Natural killer cell (primary cell): ENCODE measurements at regions not wholly inside any gene's neighbourhood (a gene's known extent, or its start where the extent isn't known, plus 50 kb on each side); places are given as distances from the start of the nearest gene placed in this dataset.

Experiments used
- ATAC-seq, 3 donors: fragments of 150-1000 bp in 2 of 3; fragments of 200-7000 bp in 1 of 3; cut with Tn5 transposase; 1 replicate in 1 of 3; 2 replicates in 2 of 3; pipeline ENCODE4 v1.10.0; 2021; ENCODE audit warnings: mild to moderate bottlenecking in 2 of 3, moderate library complexity in 2 of 3
- DNase-seq, 2 donors: peaks; one replicate each; pipeline versions ENCODE4 v3.0.0 to v3.0.0-alpha.2; 2013 to 2021; ENCODE audit warnings: mixed read lengths in 1 of 2
- H3K27ac ChIP-seq: one replicate; pipeline ENCODE4 v1.5.1; 2013; ENCODE audit warnings: mild to moderate bottlenecking, low read length
- H3K27me3 ChIP-seq: one replicate; pipeline ENCODE4 v1.6.1; 2013; ENCODE audit warnings: low read length; ENCODE audit not compliant: control insufficient read depth, insufficient read depth
- H3K36me3 ChIP-seq: one replicate; pipeline ENCODE4 v1.6.1; 2013; ENCODE audit warnings: low read length; ENCODE audit not compliant: control insufficient read depth, insufficient read depth
- H3K4me1 ChIP-seq: one replicate; pipeline ENCODE4 v1.6.1; 2013; ENCODE audit warnings: low read length; ENCODE audit not compliant: control insufficient read depth, insufficient read depth
- H3K4me3 ChIP-seq: one replicate; pipeline ENCODE4 v1.5.1; 2013; ENCODE audit warnings: low read length
- H3K9me3 ChIP-seq: one replicate; pipeline ENCODE4 v1.6.1; 2013; ENCODE audit warnings: low read length; ENCODE audit not compliant: control insufficient read depth, insufficient read depth
- H3K27ac Mint-ChIP-seq, 2 donors: one replicate each; pipeline ENCODE4 v1.8.0; 2022; ENCODE audit warnings: mild to moderate bottlenecking in 2 of 2, mixed read lengths in 2 of 2, moderate library complexity in 1 of 2
- H3K27me3 Mint-ChIP-seq, 2 donors: one replicate each; pipeline ENCODE4 v1.8.0; 2022; ENCODE audit warnings: low read depth in 2 of 2, mixed read lengths in 2 of 2
- H3K36me3 Mint-ChIP-seq: one replicate; pipeline ENCODE4 v1.8.0; 2022; ENCODE audit warnings: mixed read lengths
- H3K4me1 Mint-ChIP-seq, 2 donors: one replicate each; pipeline ENCODE4 v1.8.0; 2022; ENCODE audit warnings: mixed read lengths in 2 of 2
- H3K4me3 Mint-ChIP-seq: one replicate; pipeline ENCODE4 v1.8.0; 2022; ENCODE audit warnings: mild to moderate bottlenecking, moderate library complexity, mixed read lengths
- H3K9me3 Mint-ChIP-seq, 2 donors: one replicate each; pipeline ENCODE4 v1.8.0; 2022; ENCODE audit warnings: mixed read lengths in 2 of 2
- WGBS: methylation state at CpG from one replicate; pipeline ENCODE4 v1.1.7; 2013; ENCODE audit warnings: missing lambda C conversion rate; ENCODE audit not compliant: insufficient coverage; 5-methylcytosine and 5-hydroxymethylcytosine counted together
- intact Hi-C: fragments of 100-400 bp; cut with micrococcal nuclease; formaldehyde crosslinking; loops from one replicate; pipeline ENCODE4 v1.14.2; 2022
- TF ChIP-seq, protein P1 (sequence below): fragments of 200-600 bp; IDR thresholded peaks from one replicate; pipeline ENCODE4 v1.8.0; 2022; ENCODE audit warnings: antibody characterized with exemption

DNA sequence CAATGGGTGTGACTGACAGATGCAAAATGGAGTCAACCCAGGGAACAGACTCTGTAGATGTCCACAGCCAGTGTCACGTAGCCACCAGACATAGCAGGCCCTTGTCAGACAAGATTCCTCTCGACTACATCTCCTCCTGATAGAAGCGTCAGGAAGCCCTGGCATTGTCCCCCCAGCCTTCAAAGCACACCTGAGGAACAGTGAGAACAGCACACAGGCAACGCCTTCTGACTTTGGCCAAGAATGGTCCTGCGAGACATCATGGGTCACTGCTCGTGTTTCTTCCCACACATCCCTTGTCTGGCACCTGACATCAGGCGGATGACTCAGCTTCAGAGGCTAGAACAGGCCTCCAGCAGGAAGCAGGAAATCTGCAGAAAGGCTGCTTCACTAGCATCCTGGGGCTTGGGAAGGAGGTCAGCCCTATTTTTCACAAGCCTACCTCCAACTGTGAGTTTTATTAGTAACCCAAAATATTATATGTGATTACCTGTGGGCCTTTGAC is 52.8 kb upstream of the GPR26 start:
- WGBS, result 63% methylated on average over 7 of the region's 7 CpGs
- TF ChIP-seq, protein P1, sequence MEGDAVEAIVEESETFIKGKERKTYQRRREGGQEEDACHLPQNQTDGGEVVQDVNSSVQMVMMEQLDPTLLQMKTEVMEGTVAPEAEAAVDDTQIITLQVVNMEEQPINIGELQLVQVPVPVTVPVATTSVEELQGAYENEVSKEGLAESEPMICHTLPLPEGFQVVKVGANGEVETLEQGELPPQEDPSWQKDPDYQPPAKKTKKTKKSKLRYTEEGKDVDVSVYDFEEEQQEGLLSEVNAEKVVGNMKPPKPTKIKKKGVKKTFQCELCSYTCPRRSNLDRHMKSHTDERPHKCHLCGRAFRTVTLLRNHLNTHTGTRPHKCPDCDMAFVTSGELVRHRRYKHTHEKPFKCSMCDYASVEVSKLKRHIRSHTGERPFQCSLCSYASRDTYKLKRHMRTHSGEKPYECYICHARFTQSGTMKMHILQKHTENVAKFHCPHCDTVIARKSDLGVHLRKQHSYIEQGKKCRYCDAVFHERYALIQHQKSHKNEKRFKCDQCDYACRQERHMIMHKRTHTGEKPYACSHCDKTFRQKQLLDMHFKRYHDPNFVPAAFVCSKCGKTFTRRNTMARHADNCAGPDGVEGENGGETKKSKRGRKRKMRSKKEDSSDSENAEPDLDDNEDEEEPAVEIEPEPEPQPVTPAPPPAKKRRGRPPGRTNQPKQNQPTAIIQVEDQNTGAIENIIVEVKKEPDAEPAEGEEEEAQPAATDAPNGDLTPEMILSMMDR, result no peak
- Histone ChIP-seq H3K36me3 (no peaks in the 10 kb centered on the region), H3K4me3 (no peak overlapping the region), H3K9me3 (no peaks in the 10 kb centered on the region), H3K27me3 (no peaks in the 10 kb centered on the region), H3K4me1 (no peaks in the 10 kb centered on the region), H3K27ac (no peak overlapping the region)
- Mint-ChIP-seq H3K9me3 (no peaks in the 10 kb centered on the region), H3K4me1 (no peaks in the 10 kb centered on the region), H3K4me3 (no peak overlapping the region), H3K27me3 (peaks cover 1 to 2% of the 10 kb centered on the region in 2 donors), H3K36me3 (no peaks in the 10 kb centered on the region), H3K27ac (no peak overlapping the region)
- intact Hi-C loops, result no loop called here
- DNase-seq (no peak), ATAC-seq (no peak)

DNA sequence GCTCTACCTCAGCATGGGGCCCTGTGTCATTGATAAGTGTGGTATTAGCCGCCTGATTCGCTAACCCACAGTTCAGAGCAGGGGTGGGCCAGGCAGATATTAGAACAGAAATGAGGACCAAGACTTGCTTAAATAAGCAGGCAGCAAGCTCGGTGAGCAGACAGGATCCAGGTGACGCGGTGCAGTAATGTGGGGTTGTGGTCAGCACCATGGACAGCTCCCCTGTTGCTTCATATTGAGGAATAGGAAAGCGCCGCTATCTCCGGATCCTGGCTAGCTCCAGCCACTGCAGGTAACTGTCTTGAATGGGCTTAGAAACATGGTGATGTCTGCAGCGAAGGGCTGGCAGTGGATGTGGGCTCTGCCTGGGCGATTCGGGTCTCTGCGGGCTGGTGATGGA is 51.3 kb upstream of the GPR26 start:
- Histone ChIP-seq H3K4me1 (no peaks in the 10 kb centered on the region), H3K4me3 (no peak overlapping the region), H3K27me3 (no peaks in the 10 kb centered on the region), H3K36me3 (no peaks in the 10 kb centered on the region), H3K9me3 (no peaks in the 10 kb centered on the region), H3K27ac (no peak overlapping the region)
- Mint-ChIP-seq H3K9me3 (no peaks in the 10 kb centered on the region), H3K4me3 (no peak overlapping the region), H3K4me1 (no peaks in the 10 kb centered on the region), H3K27ac (no peak overlapping the region), H3K36me3 (no peaks in the 10 kb centered on the region), H3K27me3 (peaks cover 0 to 2% of the 10 kb centered on the region in 2 donors)
- TF ChIP-seq, protein P1, result no peak
- intact Hi-C loops, result no loop called here
- 20% methylated on average over 12 of the region's 12 CpGs for WGBS
- ATAC-seq (peak in 1 of 3 donors; percentile 45), DNase-seq (peak; percentile 24 to 59)
